Prostate gland (tissue), 2 donors: ENCODE measurements at regions not wholly inside any gene's neighbourhood (a gene's known extent, or its start where the extent isn't known, plus 50 kb on each side); places are given as distances from the start of the nearest gene placed in this dataset.

Experiments
- DNase-seq: peaks from one replicate; pipeline ENCODE4 v3.0.0-alpha.2; 2019; ENCODE audit warnings: low spot score
- H3K27ac ChIP-seq, 2 donors: fragments of 200-600 bp; sonication (generic); 2 replicates each; pipeline ENCODE4 v1.5.1; 2017 to 2019
- H3K27me3 ChIP-seq: fragments of 200-600 bp; sonication (generic); replicated peaks from 2 replicates; pipeline ENCODE4 v1.5.1; 2019; ENCODE audit not compliant: insufficient read depth
- H3K36me3 ChIP-seq, 2 donors: fragments of 200-600 bp; sonication (generic); 1 replicate in 1 of 2; 2 replicates in 1 of 2; pipeline versions ENCODE4 v1.5.1 to v1.8.1; 2017 to 2019
- H3K4me1 ChIP-seq: fragments of 200-600 bp; sonication (generic); replicated peaks from 2 replicates; pipeline ENCODE4 v1.5.1; 2019
- H3K4me3 ChIP-seq, 2 donors: fragments of 200-600 bp; sonication (generic); 2 replicates each; pipeline ENCODE4 v1.5.1; 2017 to 2019
- H3K9me3 ChIP-seq: fragments of 200-600 bp; sonication (generic); 2 replicates; pipeline ENCODE4 v1.5.1; 2017
- POLR2A ChIP-seq: fragments of 450-650 bp; IDR thresholded peaks from one replicate; pipeline ENCODE4 v1.6.1; 2016; ENCODE audit warnings: antibody characterized with exemption, mild to moderate bottlenecking
- POLR2AphosphoS5 ChIP-seq: sonication (generic); formaldehyde crosslinking; IDR thresholded peaks from one replicate; pipeline ENCODE4 v1.6.1; 2017; ENCODE audit warnings: antibody characterized with exemption
- WGBS: methylation state at CpG from one replicate; pipeline ENCODE4 v1.1.5; 2018; 5-methylcytosine and 5-hydroxymethylcytosine counted together
- intact Hi-C: fragments of 100-400 bp; cut with DNase I; formaldehyde crosslinking; loops from one replicate; pipeline ENCODE4 v1.14.2; 2022
- TF ChIP-seq, protein P1 (sequence below), 4 experiments: fragments of 200-600 bp in 2 of 4; fragments of 450-650 bp in 2 of 4; sonication (generic) in 2 of 4; IDR thresholded peaks; 1 replicate in 3 of 4; 2 replicates in 1 of 4; pipeline ENCODE4 v1.5.1; 2016 to 2019; ENCODE audit warnings: antibody characterized with exemption in 4 of 4, mild to moderate bottlenecking in 2 of 4, moderate library complexity in 2 of 4

GRCh38 chr6:18585032-18585573, 198.0 kb downstream of the RNF144B start:
- 34% methylated on average over 4 of the region's 4 CpGs for WGBS
- H3K9me3 ChIP-seq, result no peaks in the 10 kb centered on the region
- DNase-seq, result no peak
- H3K36me3 ChIP-seq, result no peaks in the 10 kb centered on the region
- TF ChIP-seq POLR2A, result no peak
- TF ChIP-seq, protein P1, sequence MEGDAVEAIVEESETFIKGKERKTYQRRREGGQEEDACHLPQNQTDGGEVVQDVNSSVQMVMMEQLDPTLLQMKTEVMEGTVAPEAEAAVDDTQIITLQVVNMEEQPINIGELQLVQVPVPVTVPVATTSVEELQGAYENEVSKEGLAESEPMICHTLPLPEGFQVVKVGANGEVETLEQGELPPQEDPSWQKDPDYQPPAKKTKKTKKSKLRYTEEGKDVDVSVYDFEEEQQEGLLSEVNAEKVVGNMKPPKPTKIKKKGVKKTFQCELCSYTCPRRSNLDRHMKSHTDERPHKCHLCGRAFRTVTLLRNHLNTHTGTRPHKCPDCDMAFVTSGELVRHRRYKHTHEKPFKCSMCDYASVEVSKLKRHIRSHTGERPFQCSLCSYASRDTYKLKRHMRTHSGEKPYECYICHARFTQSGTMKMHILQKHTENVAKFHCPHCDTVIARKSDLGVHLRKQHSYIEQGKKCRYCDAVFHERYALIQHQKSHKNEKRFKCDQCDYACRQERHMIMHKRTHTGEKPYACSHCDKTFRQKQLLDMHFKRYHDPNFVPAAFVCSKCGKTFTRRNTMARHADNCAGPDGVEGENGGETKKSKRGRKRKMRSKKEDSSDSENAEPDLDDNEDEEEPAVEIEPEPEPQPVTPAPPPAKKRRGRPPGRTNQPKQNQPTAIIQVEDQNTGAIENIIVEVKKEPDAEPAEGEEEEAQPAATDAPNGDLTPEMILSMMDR (IDR thresholded peaks at IDR 0.05), result no peak
- TF ChIP-seq POLR2AphosphoS5, result no peak
- H3K4me3 ChIP-seq, result no peak overlapping the region
- H3K27me3 ChIP-seq, result no peaks in the 10 kb centered on the region
- intact Hi-C loops, result no loop called here
- H3K4me1 ChIP-seq, result no peaks in the 10 kb centered on the region
- no peak overlapping the region for H3K27ac ChIP-seq

GRCh38 chr6:18586133-18586532, 199.0 kb downstream of the RNF144B start:
- Histone ChIP-seq H3K9me3 (no peaks in the 10 kb centered on the region), H3K27ac (no peak overlapping the region), H3K4me1 (no peaks in the 10 kb centered on the region), H3K4me3 (no peak overlapping the region), H3K27me3 (no peaks in the 10 kb centered on the region), H3K36me3 (no peaks in the 10 kb centered on the region)
- TF ChIP-seq, protein P1 (IDR thresholded peaks at IDR 0.05), result no peak
- DNase-seq, result no peak
- 95% methylated on average over 8 of the region's 8 CpGs for WGBS
- intact Hi-C loops, result no loop called here

- no peaks in the 10 kb centered on the region for H3K27me3 ChIP-seq
- no peak overlapping the region for H3K4me3 ChIP-seq
- H3K27ac ChIP-seq, result no peak overlapping the region
- TF ChIP-seq, protein P1 (IDR thresholded peaks at IDR 0.05), result peak; percentile 77 to 85 (median 80)
- no peak for TF ChIP-seq POLR2AphosphoS5
- TF ChIP-seq POLR2A, result no peak
- 22% methylated on average over 11 of the region's 11 CpGs for WGBS
- DNase-seq, result peak; percentile 55
- no peaks in the 10 kb centered on the region for H3K4me1 ChIP-seq
- H3K9me3 ChIP-seq, result no peaks in the 10 kb centered on the region
- H3K36me3 ChIP-seq, result no peaks in the 10 kb centered on the region
- intact Hi-C loops, result loop anchor here (2.0 to 10.0 kb wide), 2 partner anchors 1259 to 1459 kb away; no protein-coding TSS in a partner anchor
Measured at GRCh38 chr6:18595774-18596530, 208.8 kb downstream of the RNF144B start.

DNA sequence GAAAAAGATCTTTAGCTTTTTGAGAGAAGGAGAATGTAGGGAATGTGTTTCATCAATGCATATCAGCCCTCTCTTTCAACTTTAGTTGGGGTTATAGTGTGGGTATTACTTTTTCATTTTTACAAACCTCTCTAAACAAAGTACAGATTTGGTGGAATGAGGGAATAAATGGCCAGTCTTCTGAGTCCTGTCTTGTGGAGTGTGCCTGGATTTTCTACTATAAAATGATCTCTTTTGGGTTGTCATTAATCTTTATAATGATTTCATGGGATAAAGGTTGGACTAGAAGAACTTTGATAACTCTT, 209.3 kb downstream of the RNF144B start:
- Histone ChIP-seq H3K4me3 (no peak overlapping the region), H3K4me1 (no peaks in the 10 kb centered on the region), H3K36me3 (no peaks in the 10 kb centered on the region), H3K27me3 (no peaks in the 10 kb centered on the region), H3K9me3 (no peaks in the 10 kb centered on the region), H3K27ac (no peak overlapping the region)
- TF ChIP-seq, protein P1 (IDR thresholded peaks at IDR 0.05), result peak in 1 of 4 experiments; percentile 13
- no peak for TF ChIP-seq POLR2AphosphoS5
- intact Hi-C loops, result loop anchor here (2.0 to 10.0 kb wide), 2 partner anchors 1258 to 1458 kb away; no protein-coding TSS in a partner anchor
- no peak for DNase-seq
